Left cardiac atrium (tissue), 4 donors: ENCODE measurements at regions not wholly inside any gene's neighbourhood (a gene's known extent, or its start where the extent isn't known, plus 50 kb on each side); places are given as distances from the start of the nearest gene placed in this dataset.

Experiments
- ATAC-seq, 2 donors: fragments of 200-7000 bp; cut with Tn5 transposase; one replicate each; pipeline ENCODE4 v1.9.1; 2020; ENCODE audit warnings: mild to moderate bottlenecking in 2 of 2, moderate library complexity in 2 of 2
- DNase-seq: peaks from one replicate; pipeline ENCODE4 v3.0.0-alpha.2; 2020
- intact Hi-C, 2 donors: fragments of 100-400 bp; cut with DNase I; formaldehyde crosslinking; loops; one replicate each; pipeline versions ENCODE4 v1.14.1 to v1.15.1; 2022 to 2023
- donor health status: DM: no; HTN: yes; CAD: no.
- donor health status: DM: no; HTN: yes; CAD: no; lungs with severe emphysema.
- donor health status: DM: yes; HTN: yes; CAD: no.
- donor health status: Dilated cardiomyopathy.

DNA sequence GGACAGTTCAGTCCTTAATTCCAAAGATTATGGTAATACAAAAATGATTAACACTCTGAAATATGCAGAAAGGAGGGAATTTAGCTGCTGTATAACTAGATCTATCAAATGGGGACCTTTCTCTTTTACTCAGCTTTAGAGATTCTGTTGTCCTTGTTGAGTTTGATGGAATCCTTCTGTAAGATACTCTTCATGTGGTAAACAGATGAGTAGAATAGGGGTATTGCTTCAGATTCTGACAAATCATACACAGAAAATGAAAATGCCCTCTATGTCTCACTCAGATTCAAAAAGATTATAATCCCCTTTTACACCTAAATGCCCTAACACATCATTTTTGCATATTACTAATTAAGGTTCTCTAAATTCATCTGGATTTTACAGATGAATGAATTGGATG, 50.7 kb downstream of the ARHGAP35 start:
- DNase-seq (no peak), ATAC-seq (no peak)
- intact Hi-C loops, result no loop called here

DNA sequence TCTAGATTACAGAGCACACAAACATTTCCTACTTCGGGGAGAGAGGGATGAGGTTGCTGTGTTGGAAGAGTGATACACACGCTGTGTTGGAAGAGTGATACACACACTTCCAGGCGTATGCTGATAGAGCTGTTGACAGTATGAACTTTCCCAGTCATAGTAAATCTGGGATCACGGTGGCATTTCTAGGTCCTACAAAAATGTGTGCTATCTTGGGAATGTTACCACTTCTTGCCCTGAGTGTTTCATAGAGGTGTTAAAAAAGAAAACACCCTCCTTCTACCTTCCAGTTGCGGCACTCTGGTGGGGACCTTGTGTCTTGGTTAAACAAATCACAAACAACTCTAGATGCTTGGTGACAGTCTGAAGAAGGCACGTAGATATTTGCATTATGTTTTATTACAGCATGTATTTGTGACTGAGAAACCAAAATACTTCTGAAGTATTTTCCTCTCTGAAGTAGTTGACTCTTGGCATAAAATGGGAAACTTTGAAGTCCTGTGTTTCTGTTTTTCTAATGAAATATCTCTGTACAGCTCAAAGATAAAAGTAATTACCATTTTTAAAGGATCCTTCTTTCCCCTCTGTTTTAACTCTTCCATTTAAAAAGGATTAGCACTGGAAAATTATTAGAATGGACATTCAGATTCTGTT, 52.5 kb downstream of the ARHGAP35 start:
- intact Hi-C loops, result no loop called here
- ATAC-seq (peak; percentile 71 to 86), DNase-seq (no peak)

DNA sequence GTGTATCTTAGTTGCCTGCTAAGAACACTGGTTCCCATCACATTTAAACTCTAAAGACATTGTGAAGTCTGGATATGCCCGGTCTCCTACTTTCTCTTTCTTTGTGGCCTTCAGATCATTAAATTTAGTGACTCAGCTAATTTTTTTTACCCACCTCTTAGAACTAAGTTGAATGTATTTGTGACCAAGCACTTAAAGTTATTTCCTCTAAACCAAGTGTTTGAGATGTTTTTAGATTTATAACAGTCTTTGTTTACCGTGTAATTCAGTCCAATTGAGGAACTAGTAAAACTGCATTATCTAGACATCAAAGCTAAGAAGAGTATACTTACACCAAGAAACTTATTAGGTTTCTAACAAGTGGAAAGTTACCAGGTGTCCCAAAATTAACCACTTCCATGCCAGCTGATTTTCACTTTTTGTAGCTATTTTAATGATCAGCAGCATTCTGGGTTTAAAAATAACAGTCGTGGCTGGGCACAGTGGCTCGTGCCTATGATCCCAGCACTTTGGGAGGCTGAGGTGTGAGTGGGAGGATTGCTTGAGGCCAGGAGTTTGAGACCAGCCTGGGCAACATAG, 53.1 kb downstream of the ARHGAP35 start:
- intact Hi-C loops, result no loop called here
- DNase-seq (no peak), ATAC-seq (no peak)

DNA sequence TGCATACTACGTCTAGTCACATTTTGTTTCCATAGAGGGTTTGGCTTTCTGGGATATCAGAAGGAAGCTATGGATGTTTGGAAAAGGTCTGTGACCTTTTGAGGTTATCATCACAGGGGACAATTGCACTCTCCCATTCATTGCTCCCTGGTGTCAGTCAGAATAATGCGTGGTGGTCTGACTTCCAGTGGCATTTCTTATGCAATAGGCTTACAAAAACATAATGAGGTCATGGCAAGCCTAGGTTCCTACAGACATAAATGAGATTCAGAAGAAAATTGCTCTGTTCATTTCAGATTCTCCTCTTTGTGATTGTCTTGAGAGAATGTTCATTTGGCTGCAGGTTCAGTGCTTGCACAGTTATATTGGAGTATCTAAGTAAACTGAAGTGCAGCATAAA, 54.6 kb downstream of the ARHGAP35 start:
- no peak for ATAC-seq
- intact Hi-C loops, result no loop called here
- DNase-seq, result no peak

DNA sequence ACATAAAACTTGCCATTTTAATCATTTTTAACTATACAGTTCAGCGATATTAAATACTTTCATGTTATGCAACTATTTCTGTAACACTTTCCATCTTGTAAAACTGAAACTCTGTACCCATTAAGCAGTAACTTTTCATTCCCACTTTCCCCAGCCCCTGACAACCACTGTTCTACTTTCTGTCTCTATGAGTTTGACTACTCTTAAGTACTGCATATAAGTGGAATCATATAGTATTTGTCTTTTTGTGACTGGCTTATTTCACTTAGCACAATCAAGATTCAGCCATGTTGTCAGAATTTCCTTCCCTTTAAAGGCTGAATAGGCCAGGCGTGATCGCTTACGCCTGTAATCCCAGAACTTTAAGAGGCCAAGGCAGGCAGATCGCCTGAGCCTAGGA, 56.2 kb downstream of the ARHGAP35 start:
- no peak for DNase-seq
- intact Hi-C loops, result no loop called here

DNA sequence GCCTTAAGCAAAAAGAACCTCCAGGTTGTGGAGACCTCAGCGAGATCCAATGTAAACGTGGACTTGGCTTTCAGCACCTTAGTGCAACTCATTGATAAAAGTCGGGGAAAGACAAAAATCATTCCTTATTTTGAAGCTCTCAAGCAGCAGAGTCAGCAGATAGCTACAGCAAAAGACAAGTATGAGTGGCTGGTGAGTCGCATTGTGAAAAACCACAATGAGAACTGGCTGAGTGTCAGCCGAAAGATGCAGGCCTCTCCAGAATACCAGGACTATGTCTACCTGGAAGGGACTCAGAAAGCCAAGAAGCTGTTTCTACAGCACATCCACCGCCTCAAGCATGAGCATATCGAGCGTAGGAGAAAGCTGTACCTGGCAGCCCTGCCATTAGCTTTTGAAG, 58.5 kb downstream of the ARHGAP35 start:
- DNase-seq (no peak), ATAC-seq (no peak)
- intact Hi-C loops, result no loop called here

More for the DNA sequence above, 56.2 kb downstream of the ARHGAP35 start:
- ATAC-seq, result no peak

DNA sequence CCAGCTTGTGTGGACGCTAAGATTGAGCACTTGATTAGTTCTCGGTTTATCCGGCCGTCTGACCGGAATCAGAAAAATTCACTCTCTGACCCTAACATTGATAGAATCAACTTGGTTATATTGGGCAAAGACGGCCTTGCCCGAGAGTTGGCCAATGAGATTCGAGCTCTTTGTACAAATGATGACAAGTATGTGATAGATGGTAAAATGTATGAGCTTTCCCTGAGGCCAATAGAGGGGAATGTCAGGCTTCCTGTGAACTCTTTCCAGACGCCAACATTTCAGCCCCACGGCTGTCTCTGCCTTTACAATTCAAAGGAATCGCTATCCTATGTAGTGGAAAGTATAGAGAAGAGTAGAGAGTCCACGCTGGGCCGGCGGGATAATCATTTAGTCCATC, 59.6 kb downstream of the ARHGAP35 start:
- ATAC-seq (no peak), DNase-seq (no peak)
- intact Hi-C loops, result loop anchor here in 1 of 2 donors (10.0 kb wide), 1 partner anchor 56 kb away; the partner anchor contains the start of gene ARHGAP35

DNA sequence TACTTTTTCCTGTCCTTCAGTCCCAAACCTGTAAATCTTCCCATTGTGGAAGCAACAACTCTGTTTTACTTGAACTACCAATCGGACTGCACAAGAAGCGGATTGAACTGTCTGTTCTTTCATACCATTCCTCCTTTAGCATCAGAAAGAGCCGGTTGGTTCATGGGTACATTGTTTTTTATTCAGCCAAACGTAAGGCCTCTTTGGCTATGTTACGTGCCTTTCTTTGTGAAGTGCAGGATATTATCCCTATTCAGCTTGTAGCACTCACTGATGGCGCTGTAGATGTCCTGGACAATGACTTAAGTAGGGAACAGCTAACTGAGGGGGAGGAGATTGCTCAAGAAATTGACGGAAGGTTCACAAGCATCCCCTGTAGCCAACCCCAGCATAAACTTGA, 60.3 kb downstream of the ARHGAP35 start:
- intact Hi-C loops, result loop anchor here in 1 of 2 donors (10.0 kb wide), 1 partner anchor 56 kb away; the partner anchor contains the start of gene ARHGAP35
- no peak for DNase-seq
- ATAC-seq, result no peak

DNA sequence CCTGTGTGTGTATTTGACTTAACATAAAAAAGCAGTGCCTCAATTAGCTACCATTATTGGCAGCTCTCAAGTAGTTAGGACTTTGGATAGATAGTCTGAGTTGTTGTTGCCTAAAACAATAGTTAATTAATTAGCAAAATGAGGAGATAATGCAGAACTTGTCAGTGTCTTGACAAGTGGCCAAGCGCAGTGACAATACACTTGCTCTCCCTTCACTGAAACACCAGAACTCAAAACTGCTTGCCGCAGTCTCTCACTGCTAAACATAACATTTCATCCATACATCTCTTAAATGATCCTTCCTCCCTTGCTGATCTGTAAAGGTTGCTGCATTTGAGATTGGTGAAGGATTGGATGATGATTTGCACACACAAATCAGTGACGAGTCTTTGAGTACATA, 61.7 kb downstream of the ARHGAP35 start:
- no peak for DNase-seq
- ATAC-seq, result no peak
- intact Hi-C loops, result loop anchor here in 1 of 2 donors (10.0 kb wide), 1 partner anchor 58 kb away; the partner anchor contains the start of gene ARHGAP35

DNA sequence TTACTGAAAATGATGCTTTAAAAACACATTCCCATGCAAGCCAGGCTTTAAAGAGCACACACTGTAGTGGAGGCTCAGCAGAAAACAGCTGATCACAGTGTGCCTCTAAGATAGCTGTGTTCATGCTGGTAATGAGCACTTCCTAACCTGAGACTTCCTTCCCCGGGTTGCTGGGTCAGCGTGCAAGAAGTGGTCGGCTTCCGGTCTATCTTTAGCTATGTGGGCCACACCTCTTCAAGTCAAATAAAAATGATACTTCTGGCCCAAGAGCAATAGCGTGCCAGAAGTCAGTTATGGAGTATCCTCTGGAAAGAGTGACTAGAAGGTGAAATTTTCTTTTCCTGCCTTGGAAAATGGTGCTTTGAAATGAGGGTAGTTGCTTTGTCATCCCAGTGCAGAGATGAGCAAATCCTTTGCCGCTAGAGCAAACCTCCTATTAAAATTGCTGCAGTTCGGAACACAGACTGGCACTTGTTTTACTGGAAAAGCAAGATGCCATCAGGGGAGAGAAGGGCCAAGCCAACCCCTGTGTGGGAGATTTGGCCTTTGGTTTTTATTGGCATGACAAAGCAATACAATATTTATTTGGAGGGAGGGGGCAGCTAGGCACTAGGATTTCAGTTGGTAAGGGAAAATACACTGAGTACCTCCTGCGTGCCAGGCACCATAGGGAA, 64.2 kb downstream of the ARHGAP35 start:
- peak; percentile 50 to 61 for ATAC-seq
- intact Hi-C loops, result loop anchor here in 1 of 2 donors (10.0 kb wide), 1 partner anchor 60 kb away; the partner anchor contains the start of gene ARHGAP35
- DNase-seq, result peak; percentile 50

DNA sequence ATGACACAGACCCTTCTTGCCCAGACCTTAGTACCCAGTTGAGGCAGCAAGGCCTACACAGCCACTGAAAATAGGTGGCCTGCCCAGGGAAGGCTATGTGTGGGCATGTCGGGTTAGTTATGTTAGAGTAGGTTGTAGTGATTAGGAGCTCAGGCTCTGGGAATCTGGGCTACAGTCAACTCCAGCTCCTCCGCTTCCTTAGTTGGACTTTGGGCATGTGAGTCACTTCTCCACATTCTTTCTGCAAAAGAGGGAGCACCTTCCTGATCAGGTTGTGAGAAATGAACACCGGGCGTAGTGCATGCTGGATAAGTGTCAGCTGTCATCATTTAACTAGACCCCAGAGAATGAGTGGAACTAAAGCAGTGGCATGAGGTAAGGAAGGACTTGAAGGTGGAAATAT, 64.8 kb downstream of the ARHGAP35 start:
- ATAC-seq (peak in 1 of 2 donors; percentile 51), DNase-seq (no peak)
- intact Hi-C loops, result loop anchor here in 1 of 2 donors (10.0 kb wide), 1 partner anchor 61 kb away; the partner anchor contains the start of gene ARHGAP35

DNA sequence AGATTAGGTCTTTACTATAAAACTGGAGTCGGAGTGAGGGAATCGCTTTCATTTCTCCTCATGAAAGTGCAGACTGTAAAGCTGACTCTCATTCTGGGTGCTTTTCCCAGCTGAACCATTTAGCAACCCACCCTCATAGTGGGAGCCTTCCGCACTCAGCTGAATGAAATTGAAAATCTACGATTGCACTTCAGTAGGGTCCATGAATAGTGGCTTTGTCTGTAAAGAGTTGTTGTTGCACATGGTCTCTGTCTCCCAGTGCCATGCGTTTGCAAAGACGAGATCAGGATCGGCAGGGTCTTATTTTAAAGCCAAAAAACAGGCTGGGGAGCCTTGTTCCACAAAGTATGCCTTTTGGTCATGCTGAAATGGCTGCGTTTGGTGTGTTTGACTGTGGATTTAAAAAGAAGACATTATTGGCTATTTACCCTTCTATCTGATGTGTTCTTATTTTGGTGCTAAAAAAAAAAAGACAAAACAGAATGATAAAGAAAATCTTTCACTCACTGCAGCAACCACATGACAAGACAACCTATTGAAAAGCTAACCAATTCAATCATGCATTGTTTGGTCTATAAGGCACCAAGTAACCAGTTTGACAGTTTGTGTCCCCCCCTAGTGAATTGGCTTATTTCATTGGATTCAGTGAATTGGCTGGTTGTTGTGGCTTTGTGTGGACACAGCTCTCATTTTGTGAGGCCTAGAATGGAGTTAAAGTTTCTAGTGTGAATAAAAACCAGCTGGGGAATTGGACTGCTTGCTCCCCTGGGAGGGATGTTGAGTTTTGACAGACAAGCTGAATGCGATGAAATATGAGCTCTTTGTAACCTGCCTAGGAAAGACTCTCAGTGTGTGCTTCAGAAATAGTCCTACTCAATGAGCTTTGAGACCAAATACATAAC, 65.6 kb downstream of the ARHGAP35 start:
- DNase-seq (no peak), ATAC-seq (peak; percentile 9 to 39)
- intact Hi-C loops, result loop anchor here in 1 of 2 donors (10.0 kb wide), 1 partner anchor 62 kb away; the partner anchor contains the start of gene ARHGAP35

DNA sequence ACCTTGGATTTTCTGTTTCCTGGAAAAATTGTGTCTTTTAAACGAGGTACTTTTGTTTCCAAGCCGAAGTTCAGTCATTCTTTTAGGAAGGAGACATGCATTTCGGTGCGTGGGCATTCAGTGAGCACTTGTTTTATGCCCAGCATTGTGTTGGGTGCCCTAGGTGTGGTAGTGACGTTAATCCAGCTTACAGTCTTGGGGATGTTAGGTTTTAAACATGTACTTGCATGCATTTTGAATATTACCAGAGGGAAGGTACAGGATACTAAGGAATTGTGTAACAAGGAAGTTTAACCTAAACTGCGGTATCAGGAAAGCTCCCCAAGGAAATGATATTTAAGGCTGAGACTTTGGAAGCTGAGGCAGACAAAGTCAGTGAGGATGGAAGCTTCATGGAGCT, 66.3 kb downstream of the ARHGAP35 start:
- DNase-seq (no peak), ATAC-seq (no peak)

DNA sequence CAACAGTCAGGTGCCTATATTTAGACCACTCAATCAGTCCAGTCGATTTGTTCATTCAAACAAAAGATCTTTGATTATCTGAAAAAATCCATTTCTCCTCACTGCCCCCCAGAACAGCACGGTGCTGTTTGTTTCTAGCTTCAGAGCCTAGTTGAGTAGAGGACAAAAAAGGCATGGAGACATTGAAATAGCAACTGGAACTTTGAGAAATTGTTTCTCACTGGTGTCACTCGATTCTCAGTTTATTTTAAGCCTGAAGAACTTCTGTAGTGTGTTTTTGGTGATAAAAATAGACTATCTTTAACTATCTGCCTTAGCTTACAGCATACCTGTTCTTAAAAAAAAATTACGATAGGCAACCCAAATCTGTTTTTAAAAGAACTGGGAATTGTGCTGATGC, 67.1 kb downstream of the ARHGAP35 start:
- ATAC-seq (no peak), DNase-seq (no peak)
- intact Hi-C loops, result loop anchor here in 1 of 2 donors (10.0 kb wide), 1 partner anchor 63 kb away; the partner anchor contains the start of gene ARHGAP35

More for the DNA sequence above, 66.3 kb downstream of the ARHGAP35 start:
- intact Hi-C loops, result loop anchor here in 1 of 2 donors (10.0 kb wide), 1 partner anchor 62 kb away; the partner anchor contains the start of gene ARHGAP35

DNA sequence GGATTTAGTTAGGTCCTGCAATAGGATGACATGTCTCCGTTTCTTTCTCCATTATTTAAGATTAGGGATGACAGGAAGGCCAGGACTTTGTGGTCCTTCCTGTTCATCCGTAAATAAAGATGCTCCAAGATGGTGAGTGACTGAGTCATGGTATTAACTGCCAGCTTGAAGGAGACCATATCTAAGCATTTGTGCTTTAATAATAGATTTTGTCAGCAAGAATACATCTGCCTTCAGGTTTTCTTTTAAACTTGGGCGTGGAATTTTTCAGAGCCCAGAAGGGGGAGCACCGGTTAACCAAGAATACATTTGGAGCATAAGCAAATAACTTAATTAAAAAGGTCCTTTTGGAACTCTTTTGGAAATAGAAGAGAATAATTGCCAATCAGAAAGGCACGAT, 68.2 kb downstream of the ARHGAP35 start:
- intact Hi-C loops, result loop anchor here in 1 of 2 donors (10.0 kb wide), 1 partner anchor 64 kb away; the partner anchor contains the start of gene ARHGAP35
- ATAC-seq, result no peak
- no peak for DNase-seq

DNA sequence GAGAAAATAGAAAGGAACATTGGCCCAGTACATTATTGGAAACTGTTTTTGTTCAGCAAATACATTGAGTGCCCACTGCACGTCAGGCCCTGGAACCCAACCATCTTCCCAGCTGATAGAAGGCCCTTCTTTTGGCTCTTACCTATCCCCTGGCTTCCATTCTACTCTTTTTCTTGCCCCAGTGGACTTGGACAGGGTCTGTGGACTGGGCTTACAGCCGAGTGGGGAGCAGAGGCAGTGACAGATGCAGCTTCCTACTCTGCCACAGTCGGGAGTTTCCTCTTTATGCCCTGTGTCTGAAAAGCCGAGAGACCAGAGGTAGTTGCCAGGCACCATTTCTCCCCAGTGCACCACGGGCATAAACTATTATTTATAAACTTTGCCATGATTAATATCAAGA, 70.4 kb downstream of the ARHGAP35 start:
- no peak for DNase-seq
- ATAC-seq, result peak; percentile 12 to 24
- intact Hi-C loops, result no loop called here

DNA sequence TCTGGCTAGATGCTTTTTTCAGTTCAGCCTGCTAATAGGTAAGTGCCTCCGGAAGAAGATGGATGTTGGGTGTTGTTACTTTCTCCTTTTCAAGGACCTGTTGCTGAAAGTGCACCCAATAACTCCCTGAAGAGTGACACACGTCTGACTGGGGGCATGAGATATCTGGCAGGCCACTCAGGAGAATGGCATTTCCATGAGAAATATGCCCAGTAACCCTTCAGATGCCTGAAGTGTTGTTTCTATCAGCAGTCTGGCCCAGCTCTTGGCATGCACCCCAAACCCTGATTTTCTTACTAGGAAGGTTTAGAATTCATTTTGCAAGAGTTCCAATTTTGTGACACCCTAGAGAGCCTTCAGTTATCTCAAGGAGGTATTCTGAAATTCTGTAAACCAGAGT, 71.5 kb downstream of the ARHGAP35 start:
- DNase-seq (no peak), ATAC-seq (peak in 1 of 2 donors; percentile 41)
- intact Hi-C loops, result no loop called here

DNA sequence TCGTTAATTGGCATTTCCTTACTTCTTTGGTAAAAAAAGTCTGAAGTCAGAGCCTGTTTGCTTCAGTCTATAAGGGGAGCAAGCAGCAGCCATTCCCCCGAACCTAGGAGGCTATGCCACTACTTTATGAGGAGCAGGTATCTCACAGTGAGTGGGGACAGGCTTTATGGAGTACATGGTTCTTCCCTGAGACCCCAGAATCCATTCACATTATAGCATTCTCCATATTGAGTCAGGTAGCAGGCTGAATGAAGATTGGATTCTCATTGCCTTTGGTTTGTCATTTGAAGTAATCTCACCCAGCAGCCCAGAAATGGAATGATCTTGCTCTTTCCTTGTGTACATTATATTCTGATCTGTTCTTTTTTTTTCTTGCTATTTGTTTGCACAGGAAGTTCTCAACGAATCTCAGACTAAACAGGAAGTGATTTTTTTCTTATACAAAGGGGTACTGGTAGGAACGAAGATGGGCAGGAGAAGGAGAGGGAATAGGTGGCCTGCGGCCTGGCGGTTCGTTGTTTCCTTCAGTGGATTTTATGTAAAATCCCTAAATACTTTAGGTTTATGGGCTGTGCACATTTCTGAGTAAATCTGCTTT, 74.4 kb downstream of the ARHGAP35 start:
- DNase-seq (no peak), ATAC-seq (no peak)
- intact Hi-C loops, result no loop called here
